HCT116 (cell line): ENCODE measurements at regions not wholly inside any gene's neighbourhood (a gene's known extent, or its start where the extent isn't known, plus 50 kb on each side); places are given as distances from the start of the nearest gene placed in this dataset.
A peak's percentile ranks its signal among the peaks of the same experiment; 100 is the strongest.

Experiments used
- ATAC-seq: fragments of 200-7000 bp; cut with Tn5 transposase; 2 replicates; pipeline ENCODE4 v1.9.1; 2020; ENCODE audit warnings: mild to moderate bottlenecking, moderate library complexity
- BruUV-seq: library from RNA; stranded (reverse); fragments of 400-500 nt; replicated peaks from 2 replicates; lab custom pipeline; 2021; lab: Mats Ljungman, UMichigan
- CTCF ChIA-PET: fragments of 300-600 bp; sonication (Branson Sonifier 250); formaldehyde crosslinking; loops from one replicate; lab custom pipeline; 2021; ENCODE audit warnings: antibody characterized with exemption; lab: Charles Lee
- POLR2A ChIA-PET: fragments of 300-600, 350-600 bp; sonication (Branson Sonifier 250); formaldehyde crosslinking; loops from one replicate; lab custom pipeline; 2021; ENCODE audit warnings: antibody characterized with exemption; lab: Charles Lee
- RAD21 ChIA-PET, 2 experiments: fragments of 300-600 bp; sonication (Branson Sonifier 250); formaldehyde crosslinking; loops; one replicate each; lab custom pipeline; 2023; ENCODE audit warnings: low total read pairs in 2 of 2; ENCODE audit not compliant: uncharacterized antibody in 2 of 2, unreplicated experiment in 2 of 2, low non-redundant PET in 1 of 2; lab: Charles Lee
- DNase-seq: peaks from one replicate; pipeline ENCODE4 v3.0.0-alpha.2; 2010; ENCODE audit warnings: low read depth, low spot score
- H2AFZ ChIP-seq: fragments of 200-600 bp; shearing (Covaris generic), sonication (generic); 2 replicates; pipeline ENCODE4 v1.6.1; 2017; ENCODE audit warnings: low read depth, mixed run types, mixed read lengths, antibody characterized with exemption, low read length; ENCODE audit not compliant: poor library complexity, severe bottlenecking
- H3K27ac ChIP-seq: 2 replicates; pipeline ENCODE4 v1.5.1; 2012; ENCODE audit warnings: low read depth, low read length
- H3K27me3 ChIP-seq: fragments of 200-600 bp; sonication (generic); 2 replicates; pipeline ENCODE4 v1.6.1; 2016; ENCODE audit warnings: mixed run types, low read length, mixed read lengths; ENCODE audit not compliant: insufficient read depth
- H3K36me3 ChIP-seq, 2 experiments: fragments of 200-500 bp in 1 of 2; fragments of 200-600 bp in 1 of 2; sonication (Bioruptor generic) in 1 of 2; sonication (generic) in 1 of 2; 2 replicates each; pipeline versions ENCODE4 v1.5.1 to v1.6.1; 2014 to 2016; ENCODE audit warnings: low read length in 2 of 2, inconsistent platforms in 1 of 2, mixed read lengths in 1 of 2, mixed run types in 1 of 2; ENCODE audit not compliant: insufficient read depth in 2 of 2, control insufficient read depth in 1 of 2
- H3K4me1 ChIP-seq, 2 experiments: fragments of 200-600 bp in 1 of 2; sonication (generic) in 1 of 2; 2 replicates each; pipeline versions ENCODE4 v1.5.1 to v1.6.1; 2012 to 2017; ENCODE audit warnings: low read length in 2 of 2, inconsistent platforms in 1 of 2, mild to moderate bottlenecking in 1 of 2, mixed read lengths in 1 of 2, mixed run types in 1 of 2, moderate library complexity in 1 of 2; ENCODE audit not compliant: insufficient read depth in 2 of 2, control insufficient read depth in 1 of 2
- H3K4me2 ChIP-seq: fragments of 200-600 bp; sonication (generic); 2 replicates; pipeline ENCODE4 v1.6.1; 2017; ENCODE audit warnings: mixed run types, low read length, mixed read lengths
- H3K4me3 ChIP-seq, 2 experiments: fragments of 200-600 bp in 1 of 2; sonication (generic) in 1 of 2; replicated peaks in 1 of 2; 2 replicates each; pipeline ENCODE4 v1.5.1; 2011 to 2016; ENCODE audit warnings: low read length in 2 of 2, control low read depth in 1 of 2, low read depth in 1 of 2, mild to moderate bottlenecking in 1 of 2, mixed read lengths in 1 of 2, mixed run types in 1 of 2
- H3K79me2 ChIP-seq: fragments of 200-600 bp; sonication (generic); 2 replicates; pipeline ENCODE4 v1.6.1; 2017; ENCODE audit warnings: mild to moderate bottlenecking, mixed run types, low read length, moderate library complexity, mixed read lengths; ENCODE audit not compliant: insufficient read depth
- H3K9ac ChIP-seq: fragments of 200-600 bp; sonication (generic); 2 replicates; pipeline ENCODE4 v1.6.1; 2016; ENCODE audit warnings: low read length, mixed read lengths
- H3K9me2 ChIP-seq: fragments of 200-600 bp; sonication (generic), shearing (Covaris generic); 2 replicates; pipeline ENCODE4 v1.6.1; 2017; ENCODE audit warnings: mixed run types, mild to moderate bottlenecking, moderate library complexity; ENCODE audit not compliant: insufficient read depth
- H3K9me3 ChIP-seq, 2 experiments: fragments of 200-500 bp in 1 of 2; fragments of 200-600 bp in 1 of 2; sonication (Bioruptor generic) in 1 of 2; sonication (generic) in 1 of 2; 2 replicates each; pipeline ENCODE4 v1.6.1; 2014 to 2017; ENCODE audit warnings: low read length in 2 of 2, mixed read lengths in 2 of 2, inconsistent platforms in 1 of 2, low read depth in 1 of 2, mild to moderate bottlenecking in 1 of 2, mixed run types in 1 of 2, moderate library complexity in 1 of 2; ENCODE audit not compliant: control insufficient read depth in 1 of 2, insufficient read depth in 1 of 2
- H4K20me1 ChIP-seq: fragments of 200-600 bp; sonication (generic), shearing (Covaris generic); 2 replicates; pipeline ENCODE4 v1.6.1; 2017; ENCODE audit warnings: mixed run types, mild to moderate bottlenecking, moderate library complexity; ENCODE audit not compliant: insufficient read depth
- ATF3 ChIP-seq: IDR thresholded peaks from 2 replicates; pipeline ENCODE4 v1.6.1; 2012
- ELF1 ChIP-seq: IDR thresholded peaks from 2 replicates; pipeline ENCODE4 v1.6.1; 2012; ENCODE audit warnings: low read depth, borderline replicate concordance
- EZH2 ChIP-seq: fragments of 200-600 bp; sonication (generic); IDR thresholded peaks from 2 replicates; pipeline ENCODE4 v1.6.1; 2017; ENCODE audit warnings: antibody characterized with exemption, mixed run types
- EZH2phosphoT487 ChIP-seq: fragments of 200-600 bp; IDR thresholded peaks from 2 replicates; pipeline ENCODE4 v1.6.1; 2018; ENCODE audit warnings: antibody characterized with exemption, borderline replicate concordance
- JUND ChIP-seq: IDR thresholded peaks from 2 replicates; pipeline ENCODE4 v1.6.1; 2012
- MAX ChIP-seq: IDR thresholded peaks from 2 replicates; pipeline ENCODE4 v1.6.1; 2012
- RAD21 ChIP-seq: IDR thresholded peaks from 2 replicates; pipeline ENCODE4 v1.6.1; 2012; ENCODE audit warnings: low read depth, mild to moderate bottlenecking
- SP1 ChIP-seq: IDR thresholded peaks from 2 replicates; pipeline ENCODE4 v1.6.1; 2012; ENCODE audit warnings: low read depth
- SRF ChIP-seq: IDR thresholded peaks from 2 replicates; pipeline ENCODE4 v1.6.1; 2012; ENCODE audit warnings: low read depth
- TCF7L2 ChIP-seq: IDR thresholded peaks from 2 replicates; pipeline ENCODE4 v1.7.0; 2011; ENCODE audit warnings: borderline replicate concordance, inconsistent platforms; ENCODE audit not compliant: insufficient read depth, insufficient read length; ENCODE audit errors: extremely low read depth
- ZNF274 ChIP-seq: fragments of 200-500 bp; sonication (Bioruptor generic); IDR thresholded peaks from 2 replicates; pipeline ENCODE4 v1.6.1; 2014; ENCODE audit warnings: mild to moderate bottlenecking, low read depth, low read length, inconsistent platforms
- intact Hi-C: fragments of 100-400 bp; cut with micrococcal nuclease; formaldehyde crosslinking; loops from 2 replicates; pipeline ENCODE4 v1.10.0; 2022
- TF ChIP-seq, protein P1 (sequence below): IDR thresholded peaks from 2 replicates; pipeline ENCODE4 v1.6.1; 2011; ENCODE audit warnings: mild to moderate bottlenecking, low read length, moderate library complexity; ENCODE audit not compliant: insufficient replicate concordance; ENCODE audit errors: extremely low read depth

DNA sequence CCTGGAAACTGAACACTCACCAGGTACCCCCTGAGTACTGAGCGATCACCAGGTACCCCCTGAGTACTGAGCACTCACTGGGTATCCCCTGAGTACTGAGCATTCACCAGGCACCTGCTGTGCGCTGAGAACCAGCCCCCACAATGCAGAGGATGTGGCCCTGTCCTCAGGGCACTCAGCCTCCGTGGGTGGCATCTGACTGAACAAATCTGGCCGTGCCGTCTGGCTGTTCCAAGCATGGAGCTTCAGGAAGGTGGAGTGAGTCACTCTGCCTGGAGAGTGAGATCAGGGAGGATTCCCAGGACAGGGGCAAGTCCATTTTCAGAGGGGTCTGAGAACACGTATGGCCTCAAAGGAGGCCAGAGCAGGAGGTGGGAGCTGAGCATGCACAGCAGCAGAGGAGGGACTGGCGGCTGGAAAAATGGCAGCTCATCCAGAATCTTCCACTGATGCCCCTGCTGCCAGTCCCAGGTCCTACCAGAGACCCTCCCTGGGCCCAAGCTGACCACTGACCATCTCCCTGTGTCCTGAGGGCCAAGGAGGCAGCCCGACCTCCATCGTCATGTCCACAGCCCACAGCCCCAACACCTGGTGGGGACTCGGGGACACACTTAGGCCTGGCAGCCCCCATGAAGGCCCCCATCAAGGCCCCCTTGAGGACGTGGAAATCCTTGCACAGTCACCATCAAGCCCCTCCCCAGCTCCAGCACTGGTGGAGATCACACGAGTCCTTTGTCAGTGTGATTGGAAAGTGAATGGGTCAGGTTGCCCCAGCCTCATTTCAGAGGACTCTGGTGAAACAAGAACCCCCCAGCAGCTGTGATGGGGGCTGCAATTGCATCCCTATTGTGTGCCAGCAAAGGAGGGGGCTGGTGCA lies 94.1 kb downstream of the HMX1 start:
- ChIA-PET CTCF (no interaction called here), POLR2A (no interaction called here), RAD21 (no interaction called here)
- BruUV-seq = no TSS peak
- no peak for DNase-seq
- Histone ChIP-seq H3K4me1 (peaks cover 0 to 3% of the 10 kb centered on the region in 2 experiments; a peak in 2 of 4 replicates), H3K9ac (no peak overlapping the region), H3K4me3 (no peak overlapping the region), H3K9me3 (no peaks in the 10 kb centered on the region), H3K79me2 (no peaks in the 10 kb centered on the region), H3K27ac (no peak overlapping the region), H3K4me2 (0 out of 2 replicates have a peak overlapping the region, but pooled peaks have one; percentile 12), H2AFZ (no peak overlapping the region), H3K27me3 (no peaks in the 10 kb centered on the region), H4K20me1 (no peaks in the 10 kb centered on the region), H3K9me2 (no peaks in the 10 kb centered on the region), H3K36me3 (no peaks in the 10 kb centered on the region)
- no peak for TF ChIP-seq JUND
- intact Hi-C loops = no loop called here
- ATAC-seq = 0 out of 2 replicates have a peak, but pooled peaks have one; percentile 29

GRCh38 chr4:8776366-8776765 lies 95.3 kb downstream of the HMX1 start:
- DNase-seq (no peak), ATAC-seq (no peak)
- no peaks in the 10 kb centered on the region for H4K20me1 ChIP-seq
- no peaks in the 10 kb centered on the region for H3K79me2 ChIP-seq
- RAD21 ChIA-PET = no interaction called here
- H3K4me2 ChIP-seq = no peak overlapping the region
- H3K9me3 ChIP-seq = no peaks in the 10 kb centered on the region
- H3K9me2 ChIP-seq = no peaks in the 10 kb centered on the region
- intact Hi-C loops = no loop called here
- BruUV-seq = no TSS peak
- no peaks in the 10 kb centered on the region for H3K36me3 ChIP-seq
- POLR2A ChIA-PET = no interaction called here
- H3K27ac ChIP-seq = no peak overlapping the region
- H3K9ac ChIP-seq = no peak overlapping the region
- H3K27me3 ChIP-seq = no peaks in the 10 kb centered on the region
- H3K4me1 ChIP-seq = peaks cover 0 to 3% of the 10 kb centered on the region in 2 experiments; a peak in 2 of 4 replicates
- CTCF ChIA-PET = no interaction called here
- H3K4me3 ChIP-seq = no peak overlapping the region
- no peak for TF ChIP-seq SP1
- TF ChIP-seq EZH2 = no peak
- no peak for TF ChIP-seq ZNF274
- TF ChIP-seq, protein P1, sequence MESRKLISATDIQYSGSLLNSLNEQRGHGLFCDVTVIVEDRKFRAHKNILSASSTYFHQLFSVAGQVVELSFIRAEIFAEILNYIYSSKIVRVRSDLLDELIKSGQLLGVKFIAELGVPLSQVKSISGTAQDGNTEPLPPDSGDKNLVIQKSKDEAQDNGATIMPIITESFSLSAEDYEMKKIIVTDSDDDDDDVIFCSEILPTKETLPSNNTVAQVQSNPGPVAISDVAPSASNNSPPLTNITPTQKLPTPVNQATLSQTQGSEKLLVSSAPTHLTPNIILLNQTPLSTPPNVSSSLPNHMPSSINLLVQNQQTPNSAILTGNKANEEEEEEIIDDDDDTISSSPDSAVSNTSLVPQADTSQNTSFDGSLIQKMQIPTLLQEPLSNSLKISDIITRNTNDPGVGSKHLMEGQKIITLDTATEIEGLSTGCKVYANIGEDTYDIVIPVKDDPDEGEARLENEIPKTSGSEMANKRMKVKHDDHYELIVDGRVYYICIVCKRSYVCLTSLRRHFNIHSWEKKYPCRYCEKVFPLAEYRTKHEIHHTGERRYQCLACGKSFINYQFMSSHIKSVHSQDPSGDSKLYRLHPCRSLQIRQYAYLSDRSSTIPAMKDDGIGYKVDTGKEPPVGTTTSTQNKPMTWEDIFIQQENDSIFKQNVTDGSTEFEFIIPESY = no peak
- no peak for TF ChIP-seq EZH2phosphoT487
- no peak for TF ChIP-seq ELF1
- no peak for TF ChIP-seq MAX
- TF ChIP-seq RAD21 = no peak
- TF ChIP-seq ATF3 = no peak
- TF ChIP-seq SRF = no peak
- TF ChIP-seq TCF7L2 = no peak
- H2AFZ ChIP-seq = no peak overlapping the region
